ENCODE measurements at regions not wholly inside any gene's neighbourhood (a gene's known extent, or its start where the extent isn't known, plus 50 kb on each side); places are given as distances from the start of the nearest gene placed in this dataset.

- DNase-seq = no peak
These were observed 435.0 kb downstream of the RND3 start for GRCh38 chr2:150052457-150052856.

GRCh38 chr2:150051004-150051403 is 436.5 kb downstream of the RND3 start:
- DNase-seq = no peak

- no peak for DNase-seq
These were observed 437.4 kb downstream of the RND3 start for GRCh38 chr2:150050036-150050435.

GRCh38 chr2:150047620-150048222 is 439.7 kb downstream of the RND3 start:
- DNase-seq = no peak

GRCh38 chr2:150046810-150047209 is 440.7 kb downstream of the RND3 start:
- peak in 1 of 3 donors; percentile 47 for DNase-seq

- no peak for DNase-seq
These were observed 441.3 kb downstream of the RND3 start for GRCh38 chr2:150046211-150046610.

- DNase-seq = no peak
These were observed 441.9 kb downstream of the RND3 start for GRCh38 chr2:150045601-150046000.

- DNase-seq = no peak
These were observed 444.3 kb downstream of the RND3 start for GRCh38 chr2:150043172-150043500.

GRCh38 chr2:150042500-150043171 is 444.8 kb downstream of the RND3 start:
- DNase-seq = no peak

- DNase-seq = peak in 1 of 3 donors; percentile 52
These were observed 445.6 kb downstream of the RND3 start for GRCh38 chr2:150041722-150042425.

GRCh38 chr2:150036622-150037021 is 449.0 kb upstream of the MMADHC start:
- no peak for DNase-seq

- no peak for DNase-seq
These were observed 447.1 kb upstream of the MMADHC start for GRCh38 chr2:150034665-150035064.

GRCh38 chr2:150030436-150031190 is 443.0 kb upstream of the MMADHC start:
- DNase-seq = peak in 2 of 3 donors; percentile 68 to 74

- peak in 1 of 3 donors; percentile 49 for DNase-seq
These were observed 440.7 kb upstream of the MMADHC start for GRCh38 chr2:150028322-150028721.

GRCh38 chr2:150027164-150027563 is 439.6 kb upstream of the MMADHC start:
- DNase-seq = no peak

GRCh38 chr2:150023663-150024062 is 436.1 kb upstream of the MMADHC start:
- DNase-seq = no peak

- DNase-seq = no peak
These were observed 435.5 kb upstream of the MMADHC start for GRCh38 chr2:150023044-150023443.

GRCh38 chr2:150020937-150021673 is 433.5 kb upstream of the MMADHC start:
- DNase-seq = no peak

GRCh38 chr2:150020221-150020620 is 432.6 kb upstream of the MMADHC start:
- DNase-seq = no peak

GRCh38 chr2:150019063-150019462 is 431.5 kb upstream of the MMADHC start:
- DNase-seq = no peak

- peak; percentile 58 to 92 (median 78) for DNase-seq
These were observed 425.4 kb upstream of the MMADHC start for GRCh38 chr2:150012986-150013385.
